ENCODE measurements at regions not wholly inside any gene's neighbourhood (a gene's known extent, or its start where the extent isn't known, plus 50 kb on each side); places are given as distances from the start of the nearest gene placed in this dataset.

DNA sequence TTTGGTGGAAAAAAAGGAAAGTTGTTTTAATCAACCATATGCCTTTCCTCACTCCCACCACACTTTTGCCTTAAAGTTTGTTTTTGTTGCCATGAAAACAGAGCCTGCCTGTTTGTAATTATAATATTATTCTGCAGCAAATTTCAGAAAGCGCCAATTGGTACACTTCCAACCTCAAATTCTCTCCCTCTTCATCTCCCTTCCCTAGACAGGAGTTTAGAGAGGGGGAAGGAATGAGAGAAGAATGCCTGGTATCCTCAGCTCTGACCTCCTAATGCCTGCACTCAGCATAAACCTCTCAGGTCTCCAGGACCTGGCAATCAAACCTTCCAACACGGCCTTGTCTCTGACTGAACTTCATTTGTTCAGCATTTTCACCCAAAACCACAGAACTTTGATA lies 138.4 kb upstream of the HCCS start:
- TF ChIP-seq CTCF (IDR thresholded peaks at IDR 0.05; ENCODE audit: insufficient read depth, low read depth, low read length, missing control alignments), result no peak
- H3K4me3 ChIP-seq (ENCODE audit: low read depth, low read length), result no peak overlapping the region
- DNase-seq (ENCODE audit: low read depth), result no peak

- H3K4me3 ChIP-seq (ENCODE audit: low read depth, low read length), result no peak overlapping the region
- no peak for DNase-seq (ENCODE audit: low read depth)
- TF ChIP-seq CTCF (IDR thresholded peaks at IDR 0.05; ENCODE audit: insufficient read depth, low read depth, low read length, missing control alignments), result no peak
These were observed 136.2 kb upstream of the HCCS start for GRCh38 chrX:10974920-10975319.

- H3K4me3 ChIP-seq (ENCODE audit: low read depth, low read length), result no peak overlapping the region
- DNase-seq (ENCODE audit: low read depth), result no peak
- TF ChIP-seq CTCF (IDR thresholded peaks at IDR 0.05; ENCODE audit: insufficient read depth, low read depth, low read length, missing control alignments), result no peak
These were observed 131.2 kb upstream of the HCCS start for GRCh38 chrX:10979956-10980355.

- no peak overlapping the region for H3K4me3 ChIP-seq (ENCODE audit: low read depth, low read length)
- TF ChIP-seq CTCF (IDR thresholded peaks at IDR 0.05; ENCODE audit: insufficient read depth, low read depth, low read length, missing control alignments), result no peak
- DNase-seq (ENCODE audit: low read depth), result no peak
These were observed 129.6 kb upstream of the HCCS start for GRCh38 chrX:10981506-10981905.

GRCh38 chrX:10983526-10983925 lies 127.6 kb upstream of the HCCS start:
- no peak for TF ChIP-seq CTCF (IDR thresholded peaks at IDR 0.05; ENCODE audit: insufficient read depth, low read depth, low read length, missing control alignments)
- H3K4me3 ChIP-seq (ENCODE audit: low read depth, low read length), result no peak overlapping the region
- no peak for DNase-seq (ENCODE audit: low read depth)

- no peak overlapping the region for H3K4me3 ChIP-seq (ENCODE audit: low read depth, low read length)
- no peak for DNase-seq (ENCODE audit: low read depth)
- TF ChIP-seq CTCF (IDR thresholded peaks at IDR 0.05; ENCODE audit: insufficient read depth, low read depth, low read length, missing control alignments), result no peak
These were observed 126.9 kb upstream of the HCCS start for GRCh38 chrX:10984213-10984612.

DNA sequence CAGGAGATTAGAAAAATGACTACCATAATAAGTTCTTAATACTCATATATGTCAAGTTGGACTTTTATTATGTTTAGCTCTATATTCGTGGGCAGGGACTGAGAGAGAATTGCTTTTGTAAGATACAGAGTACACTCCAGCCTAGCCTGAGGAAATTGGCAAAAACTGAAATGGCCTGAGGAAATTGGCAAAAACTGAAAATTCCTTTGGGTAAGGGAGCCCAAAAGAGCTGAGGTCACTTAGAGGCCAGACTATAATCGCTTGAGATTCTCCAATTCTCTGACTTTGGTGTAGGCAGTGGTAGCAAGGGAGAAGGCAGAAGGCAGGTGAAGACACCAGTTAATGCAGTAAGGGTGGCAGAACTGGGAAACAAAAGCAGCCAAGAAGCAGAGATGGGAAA lies 124.5 kb upstream of the HCCS start:
- TF ChIP-seq CTCF (IDR thresholded peaks at IDR 0.05; ENCODE audit: insufficient read depth, low read depth, low read length, missing control alignments), result no peak
- H3K4me3 ChIP-seq (ENCODE audit: low read depth, low read length), result no peak overlapping the region
- no peak for DNase-seq (ENCODE audit: low read depth)

Measured in GM12865 (cell line).